A673 (cell line): ENCODE measurements at regions not wholly inside any gene's neighbourhood (a gene's known extent, or its start where the extent isn't known, plus 50 kb on each side); places are given as distances from the start of the nearest gene placed in this dataset.

Experiments
- EZH2 ChIP-seq: fragments of 200-600 bp; sonication (generic); IDR thresholded peaks from 2 replicates; pipeline ENCODE4 v1.6.1; 2017; ENCODE audit warnings: borderline replicate concordance, low read depth, mild to moderate bottlenecking, mixed read lengths, antibody characterized with exemption, low read length; ENCODE audit not compliant: poor library complexity, severe bottlenecking
- TF ChIP-seq, protein P1 (sequence below): fragments of 300-800, 200-600 bp; sonication (generic); conservative IDR thresholded peaks from 2 replicates; pipeline ENCODE4 v1.5.1; 2017; ENCODE audit warnings: low read depth, mild to moderate bottlenecking, antibody characterized with exemption, low read length, moderate library complexity, mixed read lengths

DNA sequence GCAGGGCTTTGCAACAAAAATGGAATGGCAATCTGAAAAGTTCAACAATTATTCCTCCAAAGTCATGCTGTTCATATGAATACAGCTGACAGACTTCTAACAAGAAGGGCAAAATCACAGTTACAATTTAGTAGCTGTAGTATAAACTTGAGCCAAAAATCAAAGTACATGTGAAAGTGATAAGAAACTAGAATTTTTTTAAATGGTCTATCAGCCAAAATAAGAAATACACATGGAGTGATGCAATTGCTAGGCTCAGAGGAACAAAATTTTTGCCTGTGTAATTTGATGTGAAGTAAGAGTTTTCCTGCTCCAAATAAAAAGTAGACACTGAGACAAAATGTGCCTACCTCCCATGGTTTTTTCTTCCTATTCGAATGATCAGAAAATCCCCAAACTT is 167.7 kb upstream of the CDKN3 start:
- TF ChIP-seq, protein P1, sequence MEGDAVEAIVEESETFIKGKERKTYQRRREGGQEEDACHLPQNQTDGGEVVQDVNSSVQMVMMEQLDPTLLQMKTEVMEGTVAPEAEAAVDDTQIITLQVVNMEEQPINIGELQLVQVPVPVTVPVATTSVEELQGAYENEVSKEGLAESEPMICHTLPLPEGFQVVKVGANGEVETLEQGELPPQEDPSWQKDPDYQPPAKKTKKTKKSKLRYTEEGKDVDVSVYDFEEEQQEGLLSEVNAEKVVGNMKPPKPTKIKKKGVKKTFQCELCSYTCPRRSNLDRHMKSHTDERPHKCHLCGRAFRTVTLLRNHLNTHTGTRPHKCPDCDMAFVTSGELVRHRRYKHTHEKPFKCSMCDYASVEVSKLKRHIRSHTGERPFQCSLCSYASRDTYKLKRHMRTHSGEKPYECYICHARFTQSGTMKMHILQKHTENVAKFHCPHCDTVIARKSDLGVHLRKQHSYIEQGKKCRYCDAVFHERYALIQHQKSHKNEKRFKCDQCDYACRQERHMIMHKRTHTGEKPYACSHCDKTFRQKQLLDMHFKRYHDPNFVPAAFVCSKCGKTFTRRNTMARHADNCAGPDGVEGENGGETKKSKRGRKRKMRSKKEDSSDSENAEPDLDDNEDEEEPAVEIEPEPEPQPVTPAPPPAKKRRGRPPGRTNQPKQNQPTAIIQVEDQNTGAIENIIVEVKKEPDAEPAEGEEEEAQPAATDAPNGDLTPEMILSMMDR = no peak
- TF ChIP-seq EZH2 = no peak
